Memory B cell (primary cell): ENCODE measurements at regions not wholly inside any gene's neighbourhood (a gene's known extent, or its start where the extent isn't known, plus 50 kb on each side); places are given as distances from the start of the nearest gene placed in this dataset.

ENCODE experiments used
- ATAC-seq: fragments of 150-1000 bp; cut with Tn5 transposase; 2 replicates; pipeline ENCODE4 v1.10.0; 2021; ENCODE audit warnings: low read depth, mild to moderate bottlenecking, moderate library complexity
- DNase-seq, 2 donors: peaks; one replicate each; pipeline ENCODE4 v3.0.0; 2022; ENCODE audit warnings: low spot score in 2 of 2
- H3K27ac Mint-ChIP-seq: one replicate; pipeline ENCODE4 v1.8.0; 2022; ENCODE audit warnings: mild to moderate bottlenecking, moderate library complexity, mixed read lengths
- H3K27me3 Mint-ChIP-seq: one replicate; pipeline ENCODE4 v1.8.0; 2022; ENCODE audit warnings: mixed read lengths
- H3K36me3 Mint-ChIP-seq: one replicate; pipeline ENCODE4 v1.8.0; 2022; ENCODE audit warnings: mild to moderate bottlenecking, mixed read lengths
- H3K4me1 Mint-ChIP-seq: one replicate; pipeline ENCODE4 v1.8.0; 2022; ENCODE audit warnings: mixed read lengths
- H3K4me3 Mint-ChIP-seq: one replicate; pipeline ENCODE4 v1.8.0; 2022; ENCODE audit warnings: mild to moderate bottlenecking, moderate library complexity, mixed read lengths
- H3K9me3 Mint-ChIP-seq: one replicate; pipeline ENCODE4 v1.8.0; 2022; ENCODE audit warnings: mixed read lengths

- no peak for DNase-seq
- no peak overlapping the region for H3K4me3 Mint-ChIP-seq
- H3K36me3 Mint-ChIP-seq, result no peaks in the 10 kb centered on the region
- H3K27ac Mint-ChIP-seq, result no peak overlapping the region
- peaks cover 3% of the 10 kb centered on the region for H3K9me3 Mint-ChIP-seq
- no peaks in the 10 kb centered on the region for H3K27me3 Mint-ChIP-seq
- no peak for ATAC-seq
- no peaks in the 10 kb centered on the region for H3K4me1 Mint-ChIP-seq
Observed at GRCh38 chr18:40110455-40110854, 1844.6 kb upstream of the PIK3C3 start.

- Mint-ChIP-seq H3K9me3 (peaks cover 3% of the 10 kb centered on the region), H3K36me3 (no peaks in the 10 kb centered on the region), H3K27ac (no peak overlapping the region), H3K27me3 (no peaks in the 10 kb centered on the region), H3K4me3 (no peak overlapping the region), H3K4me1 (no peaks in the 10 kb centered on the region)
- DNase-seq (no peak), ATAC-seq (no peak)
Observed at GRCh38 chr18:40109252-40110049, 1845.6 kb upstream of the PIK3C3 start.

- Mint-ChIP-seq H3K4me1 (no peaks in the 10 kb centered on the region), H3K36me3 (no peaks in the 10 kb centered on the region), H3K9me3 (peaks cover 5% of the 10 kb centered on the region), H3K27me3 (no peaks in the 10 kb centered on the region), H3K4me3 (no peak overlapping the region), H3K27ac (no peak overlapping the region)
- ATAC-seq, result no peak
- DNase-seq, result no peak
Observed at GRCh38 chr18:40108596-40108995, 1846.4 kb upstream of the PIK3C3 start.

DNA sequence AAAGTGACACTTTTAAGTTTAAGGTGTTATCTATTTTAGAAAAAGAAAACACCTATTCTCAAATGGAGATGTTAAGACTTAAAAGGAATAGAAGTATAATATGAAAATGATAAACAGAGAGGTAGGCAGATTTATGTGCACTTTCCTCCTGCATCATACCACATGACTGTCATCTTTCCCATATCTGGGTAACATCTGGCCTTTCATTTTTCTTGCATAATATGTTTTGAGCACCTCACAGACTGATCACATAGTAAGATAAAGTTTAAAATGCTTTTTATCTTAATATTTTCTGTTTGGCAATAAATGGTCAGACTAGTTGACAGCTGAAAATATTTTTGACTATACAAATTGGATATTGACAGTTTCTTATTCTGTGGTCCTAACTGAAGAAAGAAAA, 1852.1 kb upstream of the PIK3C3 start:
- ATAC-seq, result no peak
- H3K27me3 Mint-ChIP-seq, result no peaks in the 10 kb centered on the region
- no peak overlapping the region for H3K4me3 Mint-ChIP-seq
- H3K9me3 Mint-ChIP-seq, result peaks cover 6% of the 10 kb centered on the region
- no peak overlapping the region for H3K27ac Mint-ChIP-seq
- DNase-seq, result no peak
- no peaks in the 10 kb centered on the region for H3K4me1 Mint-ChIP-seq
- no peaks in the 10 kb centered on the region for H3K36me3 Mint-ChIP-seq

DNA sequence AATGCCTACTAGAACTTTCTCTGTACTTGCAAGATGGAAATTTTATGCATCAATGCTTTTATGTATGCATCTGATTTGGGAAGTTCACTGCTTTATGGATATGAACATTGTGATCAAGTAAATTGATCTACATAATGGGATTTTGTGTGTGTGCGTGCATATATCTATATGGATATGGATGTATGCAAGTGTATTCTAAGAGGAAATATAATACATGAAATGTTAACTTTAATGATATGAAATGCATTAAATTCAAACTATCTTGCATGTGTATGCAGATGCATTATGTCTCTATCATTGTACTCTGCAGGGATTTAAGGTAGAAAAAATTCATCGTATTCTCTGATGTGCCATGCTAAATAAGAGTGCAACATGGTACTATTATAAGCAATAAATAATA, 1855.4 kb upstream of the PIK3C3 start:
- Mint-ChIP-seq H3K27me3 (no peaks in the 10 kb centered on the region), H3K36me3 (no peaks in the 10 kb centered on the region), H3K9me3 (peaks cover 7% of the 10 kb centered on the region), H3K4me3 (no peak overlapping the region), H3K4me1 (no peaks in the 10 kb centered on the region), H3K27ac (no peak overlapping the region)
- ATAC-seq (no peak), DNase-seq (no peak)

DNA sequence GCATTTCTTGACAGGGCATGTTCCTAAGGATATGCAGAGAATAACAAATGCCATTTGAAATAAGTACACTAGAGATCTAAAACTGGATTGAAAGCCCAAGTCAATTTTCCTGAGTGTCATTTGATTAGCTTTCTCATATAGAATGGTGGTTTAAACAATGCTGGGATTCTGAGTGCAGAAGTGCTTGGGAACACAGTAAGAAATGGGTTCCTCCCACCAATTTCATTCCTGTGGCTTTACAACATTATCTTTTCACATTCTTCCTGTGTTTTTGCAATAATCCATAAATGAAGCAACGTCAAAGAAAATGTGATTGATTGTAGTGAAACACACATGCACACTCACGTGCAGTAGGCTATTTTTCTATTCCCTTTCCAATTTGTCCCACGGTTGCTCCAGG, 1858.4 kb upstream of the PIK3C3 start:
- Mint-ChIP-seq H3K4me3 (no peak overlapping the region), H3K36me3 (no peaks in the 10 kb centered on the region), H3K27me3 (no peaks in the 10 kb centered on the region), H3K27ac (no peak overlapping the region), H3K4me1 (no peaks in the 10 kb centered on the region), H3K9me3 (peaks cover 2% of the 10 kb centered on the region)
- DNase-seq, result no peak
- no peak for ATAC-seq

DNA sequence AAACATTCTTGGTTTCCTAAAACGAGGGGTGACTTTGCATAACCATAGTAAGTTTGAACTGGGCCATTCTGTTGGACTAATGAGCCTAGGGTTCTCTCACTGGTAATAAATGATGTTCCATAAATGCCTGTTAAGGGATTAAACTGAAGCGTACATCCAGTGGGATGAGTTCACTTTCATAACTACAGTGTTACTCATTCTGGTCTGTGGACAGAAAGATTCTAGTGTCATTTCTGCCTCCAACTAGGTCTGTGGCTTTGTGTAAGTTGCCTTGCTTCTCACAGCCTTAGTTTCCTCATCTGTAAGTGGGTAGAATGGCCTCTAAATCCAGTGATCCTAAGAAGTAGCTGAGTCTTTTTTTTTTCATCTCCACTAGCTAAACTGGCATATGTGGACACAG, 1860.6 kb upstream of the PIK3C3 start:
- no peaks in the 10 kb centered on the region for H3K36me3 Mint-ChIP-seq
- no peak overlapping the region for H3K27ac Mint-ChIP-seq
- no peak for DNase-seq
- no peaks in the 10 kb centered on the region for H3K4me1 Mint-ChIP-seq
- H3K27me3 Mint-ChIP-seq, result no peaks in the 10 kb centered on the region
- peaks cover 4% of the 10 kb centered on the region for H3K9me3 Mint-ChIP-seq
- no peak overlapping the region for H3K4me3 Mint-ChIP-seq
- no peak for ATAC-seq

DNA sequence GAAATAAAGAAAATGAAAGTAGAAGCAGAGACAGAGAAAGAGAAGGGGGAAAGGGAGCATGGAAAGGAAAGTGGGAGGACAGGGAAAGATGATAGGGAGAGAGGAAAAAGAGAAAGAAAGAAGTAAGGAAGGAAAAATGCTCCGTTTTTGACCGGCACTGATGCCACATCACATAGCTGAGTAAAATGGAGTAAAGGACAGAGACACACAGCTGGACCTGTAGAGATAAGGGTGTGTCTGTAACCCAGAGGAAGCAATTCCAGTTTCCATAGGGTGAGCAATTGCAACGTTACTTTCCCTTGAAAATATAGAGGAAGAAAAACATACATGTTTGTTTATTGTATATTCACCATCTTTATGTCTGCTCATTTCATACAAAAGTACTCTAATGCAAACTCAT, 1866.9 kb upstream of the PIK3C3 start:
- ATAC-seq (no peak), DNase-seq (no peak)
- Mint-ChIP-seq H3K4me1 (no peaks in the 10 kb centered on the region), H3K27me3 (no peaks in the 10 kb centered on the region), H3K27ac (no peak overlapping the region), H3K9me3 (peaks cover 4% of the 10 kb centered on the region), H3K4me3 (no peak overlapping the region), H3K36me3 (no peaks in the 10 kb centered on the region)

DNA sequence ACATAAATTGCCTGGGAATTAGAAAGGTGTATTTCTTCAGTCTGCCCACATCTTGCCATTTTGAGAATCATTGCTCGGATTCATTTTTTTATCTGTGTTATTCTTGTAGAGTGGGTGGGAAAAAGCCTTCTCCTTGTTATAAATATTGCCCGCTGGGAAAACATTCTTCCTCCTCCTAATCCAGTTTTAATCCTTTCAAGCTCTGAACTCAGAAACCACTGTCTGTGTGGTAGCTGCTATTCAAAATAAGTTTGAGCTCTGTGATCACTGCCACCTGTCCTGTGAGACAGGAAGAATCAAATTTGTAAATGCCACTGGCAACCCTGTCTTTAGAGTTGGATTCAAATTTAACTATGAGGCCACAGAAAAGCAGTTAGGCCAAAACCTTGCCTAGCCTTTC, 1875.2 kb upstream of the PIK3C3 start:
- no peak overlapping the region for H3K27ac Mint-ChIP-seq
- H3K9me3 Mint-ChIP-seq, result no peaks in the 10 kb centered on the region
- H3K4me1 Mint-ChIP-seq, result no peaks in the 10 kb centered on the region
- DNase-seq, result no peak
- no peak for ATAC-seq
- H3K27me3 Mint-ChIP-seq, result no peaks in the 10 kb centered on the region
- H3K4me3 Mint-ChIP-seq, result no peak overlapping the region
- H3K36me3 Mint-ChIP-seq, result no peaks in the 10 kb centered on the region

- Mint-ChIP-seq H3K4me1 (no peaks in the 10 kb centered on the region), H3K9me3 (peaks cover 3% of the 10 kb centered on the region), H3K36me3 (no peaks in the 10 kb centered on the region), H3K27me3 (no peaks in the 10 kb centered on the region), H3K27ac (no peak overlapping the region), H3K4me3 (no peak overlapping the region)
- DNase-seq, result no peak
- no peak for ATAC-seq
Observed at GRCh38 chr18:40075616-40076015, 1879.4 kb upstream of the PIK3C3 start.

- H3K27me3 Mint-ChIP-seq, result no peaks in the 10 kb centered on the region
- peaks cover 6% of the 10 kb centered on the region for H3K9me3 Mint-ChIP-seq
- H3K27ac Mint-ChIP-seq, result no peak overlapping the region
- ATAC-seq (no peak), DNase-seq (no peak)
- no peaks in the 10 kb centered on the region for H3K4me1 Mint-ChIP-seq
- H3K36me3 Mint-ChIP-seq, result no peaks in the 10 kb centered on the region
- H3K4me3 Mint-ChIP-seq, result no peak overlapping the region
Observed at GRCh38 chr18:40072761-40073160, 1882.3 kb upstream of the PIK3C3 start.

GRCh38 chr18:40066368-40066767, 1888.7 kb upstream of the PIK3C3 start:
- Mint-ChIP-seq H3K36me3 (no peaks in the 10 kb centered on the region), H3K4me1 (no peaks in the 10 kb centered on the region), H3K27ac (no peak overlapping the region), H3K9me3 (peaks cover 11% of the 10 kb centered on the region), H3K4me3 (no peak overlapping the region), H3K27me3 (no peaks in the 10 kb centered on the region)
- no peak for ATAC-seq
- no peak for DNase-seq

- no peak for ATAC-seq
- H3K27ac Mint-ChIP-seq, result no peak overlapping the region
- no peaks in the 10 kb centered on the region for H3K4me1 Mint-ChIP-seq
- H3K27me3 Mint-ChIP-seq, result no peaks in the 10 kb centered on the region
- H3K4me3 Mint-ChIP-seq, result no peak overlapping the region
- H3K9me3 Mint-ChIP-seq, result peaks cover 5% of the 10 kb centered on the region
- DNase-seq, result no peak
- H3K36me3 Mint-ChIP-seq, result no peaks in the 10 kb centered on the region
Observed at GRCh38 chr18:40063488-40063887, 1891.5 kb upstream of the PIK3C3 start.

- H3K27ac Mint-ChIP-seq, result no peak overlapping the region
- peaks cover 4% of the 10 kb centered on the region for H3K9me3 Mint-ChIP-seq
Observed at GRCh38 chr18:40061086-40061485, 1893.9 kb upstream of the PIK3C3 start.

GRCh38 chr18:40060562-40060961, 1894.5 kb upstream of the PIK3C3 start:
- no peak for ATAC-seq
- no peak for DNase-seq
- H3K4me1 Mint-ChIP-seq, result no peaks in the 10 kb centered on the region

More at GRCh38 chr18:40061086-40061485, 1893.9 kb upstream of the PIK3C3 start:
- no peak for DNase-seq
- Mint-ChIP-seq H3K4me1 (no peaks in the 10 kb centered on the region), H3K4me3 (no peak overlapping the region), H3K27me3 (no peaks in the 10 kb centered on the region), H3K36me3 (no peaks in the 10 kb centered on the region)
- ATAC-seq, result no peak

More at GRCh38 chr18:40060562-40060961, 1894.5 kb upstream of the PIK3C3 start:
- Mint-ChIP-seq H3K4me3 (no peak overlapping the region), H3K9me3 (peaks cover 4% of the 10 kb centered on the region), H3K36me3 (no peaks in the 10 kb centered on the region), H3K27ac (no peak overlapping the region), H3K27me3 (no peaks in the 10 kb centered on the region)
